CD4-positive, alpha-beta T cell (primary cell): ENCODE measurements at regions not wholly inside any gene's neighbourhood (a gene's known extent, or its start where the extent isn't known, plus 50 kb on each side); places are given as distances from the start of the nearest gene placed in this dataset.
"Not testable (repeated sequence)": the region's sequence is repeated elsewhere in the genome, so short reads cannot be mapped to it uniquely, and the experiment has no call there.

Experiments used
- ATAC-seq: fragments of 200-7000 bp; cut with Tn5 transposase; one replicate; pipeline ENCODE4 v1.10.0; 2022; ENCODE audit warnings: mild to moderate bottlenecking; ENCODE audit not compliant: poor library complexity
- CTCF ChIA-PET: fragments of 350-600 bp; sonication (Branson Sonifier 250); formaldehyde crosslinking; loops from one replicate; lab custom pipeline; 2021; ENCODE audit warnings: antibody characterized with exemption, inconsistent platforms; lab: Charles Lee
- POLR2A ChIA-PET: fragments of 350-600 bp; sonication (Branson Sonifier 250); formaldehyde crosslinking; loops from one replicate; lab custom pipeline; 2021; ENCODE audit warnings: antibody characterized with exemption, inconsistent platforms; lab: Charles Lee
- DNase-seq, 14 experiments: peaks; one replicate each; pipeline ENCODE4 v3.0.0-alpha.2; 2013 to 2020; ENCODE audit warnings: mixed read lengths in 2 of 14
- H3K27ac ChIP-seq, 2 donors: one replicate each; pipeline versions ENCODE4 v1.5.1 to v1.7.0; 2013; ENCODE audit warnings: low read length in 2 of 2, low read depth in 1 of 2, mild to moderate bottlenecking in 1 of 2
- H3K27me3 ChIP-seq, 2 experiments: 1 replicate in 1 of 2; 2 replicates in 1 of 2; pipeline versions ENCODE4 v1.6.1 to v1.7.0; 2013; ENCODE audit warnings: low read length in 2 of 2, control low read depth in 1 of 2, mild to moderate bottlenecking in 1 of 2, moderate library complexity in 1 of 2; ENCODE audit not compliant: insufficient read depth in 2 of 2, control insufficient read depth in 1 of 2
- H3K36me3 ChIP-seq: one replicate; pipeline ENCODE4 v1.6.1; 2013; ENCODE audit warnings: low read length, control low read depth; ENCODE audit not compliant: insufficient read depth
- H3K4me1 ChIP-seq: one replicate; pipeline ENCODE4 v1.6.1; 2013; ENCODE audit warnings: low read length, control low read depth; ENCODE audit not compliant: insufficient read depth
- H3K4me3 ChIP-seq: one replicate; pipeline ENCODE4 v1.5.1; 2013; ENCODE audit warnings: mild to moderate bottlenecking, low read length, moderate library complexity
- H3K9me3 ChIP-seq, 2 experiments: 1 replicate in 1 of 2; 2 replicates in 1 of 2; pipeline versions ENCODE4 v1.6.1 to v1.7.0; 2013; ENCODE audit warnings: low read length in 2 of 2, mild to moderate bottlenecking in 2 of 2, control low read depth in 1 of 2, moderate library complexity in 1 of 2; ENCODE audit not compliant: control insufficient read depth in 1 of 2, insufficient read depth in 1 of 2
- H3K27ac Mint-ChIP-seq: one replicate; pipeline ENCODE4 v1.8.0; 2020; ENCODE audit warnings: mixed read lengths
- H3K27me3 Mint-ChIP-seq: one replicate; pipeline ENCODE4 v1.8.0; 2021; ENCODE audit warnings: mixed read lengths
- H3K36me3 Mint-ChIP-seq: one replicate; pipeline ENCODE4 v1.8.0; 2021; ENCODE audit warnings: low read depth, mixed read lengths
- H3K4me1 Mint-ChIP-seq: one replicate; pipeline ENCODE4 v1.8.0; 2021; ENCODE audit warnings: low read depth, mixed read lengths
- H3K4me3 Mint-ChIP-seq: one replicate; pipeline ENCODE4 v1.8.0; 2020; ENCODE audit warnings: mild to moderate bottlenecking, mixed read lengths
- H3K9me3 Mint-ChIP-seq: one replicate; pipeline ENCODE4 v1.8.0; 2020; ENCODE audit warnings: mixed read lengths
- intact Hi-C, 2 experiments: fragments of 100-400 bp; cut with DNase I in 1 of 2; cut with micrococcal nuclease in 1 of 2; formaldehyde crosslinking; loops; one replicate each; pipeline versions ENCODE4 v1.15.1 to v1.9.0; 2023 to 2025; cut with DNase I, micrococcal nuclease
- TF ChIP-seq, protein P1 (sequence below): fragments of 200-600 bp; IDR thresholded peaks from one replicate; pipeline ENCODE4 v1.8.0; 2022; ENCODE audit warnings: antibody characterized with exemption, mild to moderate bottlenecking

DNA sequence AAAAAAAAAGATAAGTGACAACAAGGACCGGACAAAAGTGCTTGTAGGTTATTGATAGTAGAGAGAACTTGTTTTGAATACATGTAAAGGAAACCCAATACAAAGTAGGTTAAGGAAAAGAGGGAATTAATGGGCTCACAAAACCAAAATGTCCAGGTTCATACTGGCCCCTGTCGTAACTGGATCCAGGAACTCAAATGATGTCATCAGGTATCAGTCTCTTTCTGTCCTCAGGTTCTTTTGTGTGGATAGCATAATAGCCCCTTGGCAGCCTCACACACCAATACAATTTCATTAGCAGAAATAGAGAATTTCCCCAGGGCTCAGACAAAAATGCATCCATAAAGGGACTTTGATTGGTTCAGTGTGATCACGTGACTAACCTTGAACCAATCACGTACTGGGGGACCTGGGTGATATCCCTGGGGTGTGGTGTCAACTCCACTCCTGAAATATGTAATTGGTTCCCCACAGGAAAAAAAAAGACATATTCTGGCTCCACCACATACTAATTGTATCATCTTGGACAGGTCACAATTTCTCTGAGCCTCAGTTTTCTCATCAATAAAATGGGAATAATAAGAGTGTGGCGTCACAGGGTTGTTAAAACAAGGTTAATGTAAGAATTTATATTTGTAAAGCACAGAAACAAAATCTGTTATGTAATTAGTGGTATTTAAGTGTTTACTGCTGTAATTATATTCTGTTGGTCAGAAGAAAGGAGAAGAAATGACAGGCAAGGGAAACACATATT, 174.8 kb downstream of the PDGFRA start:
- Histone ChIP-seq H3K4me3 (no peak overlapping the region), H3K9me3 (peaks cover 0 to 4% of the 10 kb centered on the region in 2 experiments), H3K27me3 (no peaks in the 10 kb centered on the region), H3K4me1 (no peaks in the 10 kb centered on the region), H3K36me3 (no peaks in the 10 kb centered on the region), H3K27ac (no peak overlapping the region)
- no peaks in the 10 kb centered on the region for H3K36me3 Mint-ChIP-seq
- CTCF ChIA-PET, result no interaction called here
- H3K9me3 Mint-ChIP-seq, result no peaks in the 10 kb centered on the region
- TF ChIP-seq, protein P1, sequence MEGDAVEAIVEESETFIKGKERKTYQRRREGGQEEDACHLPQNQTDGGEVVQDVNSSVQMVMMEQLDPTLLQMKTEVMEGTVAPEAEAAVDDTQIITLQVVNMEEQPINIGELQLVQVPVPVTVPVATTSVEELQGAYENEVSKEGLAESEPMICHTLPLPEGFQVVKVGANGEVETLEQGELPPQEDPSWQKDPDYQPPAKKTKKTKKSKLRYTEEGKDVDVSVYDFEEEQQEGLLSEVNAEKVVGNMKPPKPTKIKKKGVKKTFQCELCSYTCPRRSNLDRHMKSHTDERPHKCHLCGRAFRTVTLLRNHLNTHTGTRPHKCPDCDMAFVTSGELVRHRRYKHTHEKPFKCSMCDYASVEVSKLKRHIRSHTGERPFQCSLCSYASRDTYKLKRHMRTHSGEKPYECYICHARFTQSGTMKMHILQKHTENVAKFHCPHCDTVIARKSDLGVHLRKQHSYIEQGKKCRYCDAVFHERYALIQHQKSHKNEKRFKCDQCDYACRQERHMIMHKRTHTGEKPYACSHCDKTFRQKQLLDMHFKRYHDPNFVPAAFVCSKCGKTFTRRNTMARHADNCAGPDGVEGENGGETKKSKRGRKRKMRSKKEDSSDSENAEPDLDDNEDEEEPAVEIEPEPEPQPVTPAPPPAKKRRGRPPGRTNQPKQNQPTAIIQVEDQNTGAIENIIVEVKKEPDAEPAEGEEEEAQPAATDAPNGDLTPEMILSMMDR, result no peak
- DNase-seq (no peak), ATAC-seq (no peak)
- POLR2A ChIA-PET, result no interaction called here
- no peaks in the 10 kb centered on the region for H3K4me1 Mint-ChIP-seq
- H3K27ac Mint-ChIP-seq, result no peak overlapping the region
- intact Hi-C loops, result no loop called here
- H3K4me3 Mint-ChIP-seq, result no peak overlapping the region
- H3K27me3 Mint-ChIP-seq, result no peaks in the 10 kb centered on the region

DNA sequence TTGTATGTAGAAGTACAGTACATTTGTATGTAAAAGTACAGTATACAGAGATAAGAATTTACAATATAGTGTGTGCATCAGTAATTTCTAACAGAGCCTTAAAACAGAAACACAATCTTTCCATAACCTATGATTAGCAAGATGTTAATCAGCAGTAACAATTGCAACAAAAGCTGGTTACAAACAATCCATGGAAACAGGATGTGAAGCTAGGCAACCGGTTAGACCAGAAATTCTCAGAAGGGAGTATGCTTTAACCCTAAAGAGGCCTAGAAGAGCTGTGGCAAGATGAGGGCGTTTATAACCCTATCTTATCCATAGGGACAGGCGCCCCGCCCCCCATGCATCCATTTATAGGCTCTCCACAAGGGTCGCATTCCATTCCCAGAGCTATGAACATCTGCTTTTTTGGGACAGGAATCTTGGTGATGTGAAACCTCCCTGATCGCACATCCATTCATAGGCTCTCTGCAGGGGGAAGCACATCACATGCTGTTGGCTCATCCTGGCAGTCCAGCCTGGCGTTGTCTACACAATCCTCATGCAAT, 180.3 kb downstream of the PDGFRA start:
- intact Hi-C loops, H3K27ac ChIP-seq, H3K27me3 Mint-ChIP-seq, H3K27me3 ChIP-seq, H3K4me3 Mint-ChIP-seq, H3K36me3 ChIP-seq, H3K9me3 Mint-ChIP-seq, H3K4me1 Mint-ChIP-seq, H3K27ac Mint-ChIP-seq, H3K36me3 Mint-ChIP-seq, ATAC-seq, H3K4me1 ChIP-seq, CTCF ChIA-PET, POLR2A ChIA-PET, H3K4me3 ChIP-seq, H3K9me3 ChIP-seq, DNase-seq: not testable (repeated sequence)

GRCh38 chr4:54414545-54414944, 185.5 kb downstream of the PDGFRA start:
- ATAC-seq (no peak), DNase-seq (no peak)
- TF ChIP-seq, protein P1, result no peak
- Histone ChIP-seq H3K27me3 (no peaks in the 10 kb centered on the region), H3K4me1 (no peaks in the 10 kb centered on the region), H3K27ac (no peak overlapping the region), H3K9me3 (no peaks in the 10 kb centered on the region), H3K36me3 (no peaks in the 10 kb centered on the region), H3K4me3 (no peak overlapping the region)
- intact Hi-C loops, result no loop called here
- Mint-ChIP-seq H3K27ac (no peak overlapping the region), H3K36me3 (no peaks in the 10 kb centered on the region), H3K4me3 (no peak overlapping the region), H3K27me3 (no peaks in the 10 kb centered on the region), H3K9me3 (peaks cover 2% of the 10 kb centered on the region), H3K4me1 (no peaks in the 10 kb centered on the region)
- CTCF ChIA-PET, result no interaction called here
- POLR2A ChIA-PET, result no interaction called here

- intact Hi-C loops, result no loop called here
- Mint-ChIP-seq H3K27ac (no peak overlapping the region), H3K36me3 (no peaks in the 10 kb centered on the region), H3K4me3 (no peak overlapping the region), H3K27me3 (no peaks in the 10 kb centered on the region), H3K4me1 (no peaks in the 10 kb centered on the region), H3K9me3 (peaks cover 2% of the 10 kb centered on the region)
- Histone ChIP-seq H3K9me3 (no peaks in the 10 kb centered on the region), H3K4me1 (no peaks in the 10 kb centered on the region), H3K27me3 (no peaks in the 10 kb centered on the region), H3K27ac (no peak overlapping the region), H3K36me3 (no peaks in the 10 kb centered on the region), H3K4me3 (no peak overlapping the region)
- DNase-seq (no peak), ATAC-seq (no peak)
- TF ChIP-seq, protein P1, result no peak
- ChIA-PET POLR2A (no interaction called here), CTCF (no interaction called here)
Measured at GRCh38 chr4:54417476-54417875, 188.4 kb downstream of the PDGFRA start.
